ENCODE measurements at regions not wholly inside any gene's neighbourhood (a gene's known extent, or its start where the extent isn't known, plus 50 kb on each side); places are given as distances from the start of the nearest gene placed in this dataset.
A peak's percentile ranks its signal among the peaks of the same experiment; 100 is the strongest.

GRCh38 chr1:234734869-234735268 is 124.9 kb upstream of the IRF2BP2 start (continued):
- TF ChIP-seq ZBTB34 (CRISPR knock-in tag; IDR thresholded peaks at IDR 0.05) (peak; percentile 48; the same call in 1 of the 2 replicates), CEBPG (CRISPR knock-in tag; IDR thresholded peaks at IDR 0.05) (peak; percentile 43; the same call in 1 of the 2 replicates), ZMYM4 (CRISPR knock-in tag; IDR thresholded peaks at IDR 0.05) (peak; percentile 73), XRCC5 (optimal IDR thresholded peaks at IDR 0.05; ENCODE audit: low read length) (no peak), POLR2A (IDR thresholded peaks at IDR 0.05; ENCODE audit: insufficient read depth in 1 of 2, low read depth in 2 of 2, low read length in 2 of 2) (no peak), ZGPAT (CRISPR knock-in tag; IDR thresholded peaks at IDR 0.05) (peak; percentile 86), MTF1 (CRISPR knock-in tag; IDR thresholded peaks at IDR 0.05) (no peak; the same call in 1 of the 2 replicates), POGZ (CRISPR knock-in tag; IDR thresholded peaks at IDR 0.05) (peak; percentile 59; the same call in 1 of the 2 replicates), ZNF431 (CRISPR knock-in tag; IDR thresholded peaks at IDR 0.05; ENCODE audit: borderline replicate concordance, low read depth) (no peak), NCOR1 (IDR thresholded peaks at IDR 0.05; ENCODE audit: borderline replicate concordance, low read length) (no peak), GABPA (IDR thresholded peaks at IDR 0.05; ENCODE audit: low read depth, low read length) (no peak), GABPA (CRISPR knock-in tag; IDR thresholded peaks at IDR 0.05; ENCODE audit: low read depth) (peak; percentile 35; the same call in 1 of the 2 replicates), PATZ1 (CRISPR knock-in tag; IDR thresholded peaks at IDR 0.05) (no peak), ESRRA (CRISPR knock-in tag; IDR thresholded peaks at IDR 0.05; ENCODE audit: low read depth) (0 out of 2 replicates have a peak, but pooled peaks have one; percentile 69), MTA1 (CRISPR knock-in tag; IDR thresholded peaks at IDR 0.05; ENCODE audit: borderline replicate concordance) (peak; percentile 56; the same call in 1 of the 2 replicates), PHF21A (CRISPR knock-in tag; IDR thresholded peaks at IDR 0.05) (no peak), ZNF597 (CRISPR knock-in tag; IDR thresholded peaks at IDR 0.05) (no peak), SRY (CRISPR knock-in tag; IDR thresholded peaks at IDR 0.05) (peak; percentile 94), SMAD3 (CRISPR knock-in tag; IDR thresholded peaks at IDR 0.05) (0 out of 2 replicates have a peak, but pooled peaks have one; percentile 59), ZNF512B (CRISPR knock-in tag; IDR thresholded peaks at IDR 0.05; ENCODE audit: borderline replicate concordance) (no peak), MIER3 (CRISPR knock-in tag; IDR thresholded peaks at IDR 0.05; ENCODE audit: borderline replicate concordance) (peak; percentile 69; the same call in 1 of the 2 replicates), EEA1 (CRISPR knock-in tag; IDR thresholded peaks at IDR 0.05; ENCODE audit: borderline replicate concordance) (no peak), GTF2F1 (IDR thresholded peaks at IDR 0.05; ENCODE audit: low read length) (no peak)
